GM21619 (cell line): ENCODE measurements at regions not wholly inside any gene's neighbourhood (a gene's known extent, or its start where the extent isn't known, plus 50 kb on each side); places are given as distances from the start of the nearest gene placed in this dataset.
"Not testable (repeated sequence)": the region's sequence is repeated elsewhere in the genome, so short reads cannot be mapped to it uniquely, and the experiment has no call there.

Source experiments
- ATAC-seq: cut with Tn5 transposase; IDR thresholded peaks from one replicate; pipeline ENCODE4 v1.9.1; 2021; ENCODE audit not compliant: unreplicated experiment

DNA sequence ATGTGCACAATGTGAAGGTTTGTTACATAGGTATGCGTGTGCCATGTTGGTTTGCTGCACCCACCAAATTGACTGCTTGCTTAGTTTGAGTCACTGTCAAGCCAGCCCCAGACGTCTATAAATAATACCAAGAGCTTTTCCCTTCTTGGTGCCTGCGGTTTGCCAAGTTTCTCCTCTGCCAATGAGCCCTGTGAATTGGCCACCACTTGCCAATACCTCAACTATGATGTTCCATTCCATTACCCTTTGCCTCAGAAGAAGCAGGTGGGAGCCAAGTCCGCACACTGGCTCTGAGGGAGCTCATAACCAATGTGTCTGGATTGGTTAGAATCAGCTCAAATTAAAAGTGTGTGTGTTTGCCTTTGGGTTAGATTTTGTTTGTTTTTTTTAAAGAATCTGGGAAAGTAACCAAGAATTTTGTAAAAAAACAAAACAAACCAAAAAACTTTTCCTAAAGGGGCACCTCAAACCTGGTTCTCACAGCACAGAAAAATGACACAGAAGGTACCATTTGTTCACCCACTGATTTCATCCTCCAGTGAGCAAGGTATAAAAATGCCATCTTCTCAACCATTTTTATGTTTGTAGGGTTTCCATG, 209.3 kb upstream of the PRNP start:
- no peak for ATAC-seq

DNA sequence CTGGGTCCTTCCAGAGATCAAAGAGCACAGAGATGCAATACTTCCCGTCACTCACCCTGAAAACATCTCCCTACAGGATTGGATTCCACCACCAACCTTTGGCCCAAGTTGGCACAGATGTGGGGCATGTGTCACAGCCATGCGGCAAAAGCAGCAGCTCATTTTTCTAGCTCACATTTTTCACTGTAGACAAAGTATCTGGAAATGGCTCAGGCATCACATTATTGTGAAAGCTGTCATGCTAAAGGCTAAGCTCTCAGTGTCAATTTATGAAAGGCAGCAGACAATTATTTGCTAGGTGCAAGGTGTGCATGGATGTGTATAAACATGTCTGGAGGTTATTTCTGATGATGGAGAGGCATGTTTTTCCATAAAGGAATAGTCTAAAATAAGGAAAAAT, 213.3 kb upstream of the PRNP start:
- ATAC-seq, result no peak

DNA sequence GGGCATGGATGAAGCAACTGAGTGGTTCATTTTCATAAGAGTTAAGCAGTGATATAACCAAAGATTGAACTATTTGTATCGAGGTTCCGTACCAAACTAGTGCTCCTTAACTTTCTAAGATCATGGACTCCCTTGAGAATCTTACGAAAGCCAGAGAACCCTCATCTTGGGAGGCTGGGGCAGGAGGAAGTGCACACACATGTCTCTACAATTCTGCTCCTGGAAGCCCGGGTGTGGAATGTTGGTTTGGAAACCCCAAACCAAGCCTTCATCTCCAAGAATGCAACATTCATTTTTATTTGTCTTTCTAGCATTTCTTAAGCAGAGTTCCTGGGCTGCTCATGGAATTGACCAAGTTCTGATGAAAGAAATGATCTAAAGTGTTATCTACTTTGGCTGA, 215.0 kb upstream of the PRNP start:
- no peak for ATAC-seq

DNA sequence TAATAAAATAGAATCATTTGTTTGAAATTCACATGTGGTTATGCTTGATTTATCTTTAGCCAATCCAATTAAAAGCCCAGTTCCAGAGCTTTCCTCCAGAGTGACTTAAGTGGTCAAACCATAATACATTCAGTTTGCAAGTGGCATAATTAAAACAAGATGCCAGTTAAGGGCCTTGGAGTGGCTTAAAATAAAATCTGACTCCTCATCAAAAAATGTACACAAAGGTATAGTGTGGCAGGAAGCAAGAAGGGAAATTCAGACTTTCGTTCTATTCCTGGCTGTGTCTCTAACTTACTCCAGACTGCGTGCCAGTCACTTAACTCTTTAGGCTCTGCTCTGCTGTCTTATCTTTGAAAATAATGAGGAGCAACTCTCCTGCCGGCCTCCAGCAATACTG, 215.9 kb upstream of the PRNP start:
- no peak for ATAC-seq

DNA sequence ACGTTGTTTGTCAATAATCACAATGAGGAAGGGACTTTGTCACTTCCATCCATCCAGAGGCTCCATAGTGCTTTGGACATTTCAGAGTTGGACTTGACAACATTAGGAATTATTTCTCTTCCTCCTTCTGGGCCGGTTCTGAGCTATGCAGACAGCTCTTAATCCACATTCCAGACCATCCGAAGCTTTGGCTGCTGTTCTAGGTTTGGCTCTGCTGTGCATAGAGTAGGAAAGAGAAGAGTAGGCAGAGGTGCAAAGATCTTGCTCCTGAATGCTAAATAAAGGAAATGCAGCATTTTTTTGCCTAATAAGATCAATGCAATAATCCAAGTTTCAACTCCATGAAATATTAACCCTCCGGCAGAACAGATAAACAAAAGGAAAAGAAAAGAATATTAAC, 216.3 kb upstream of the PRNP start:
- ATAC-seq, result no peak

DNA sequence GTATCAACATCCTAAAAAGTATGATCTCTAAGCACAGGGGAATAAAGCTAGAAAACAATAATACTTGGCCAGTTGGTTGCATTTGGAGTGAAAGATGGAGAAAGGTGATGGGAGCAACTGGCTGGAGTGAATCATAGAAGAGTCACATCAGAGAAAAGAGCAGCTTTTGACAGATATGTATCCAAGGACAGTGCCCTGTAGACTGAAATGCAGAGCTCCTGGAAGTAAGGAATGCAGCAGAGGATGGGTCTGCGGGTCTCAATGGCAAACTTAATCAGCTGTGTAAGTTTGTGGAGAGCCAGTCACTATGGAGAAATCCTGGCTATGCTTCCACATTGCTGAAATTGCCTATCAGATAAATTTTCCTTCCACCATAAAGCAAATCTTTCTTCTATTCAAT, 218.1 kb upstream of the PRNP start:
- ATAC-seq, result no peak

DNA sequence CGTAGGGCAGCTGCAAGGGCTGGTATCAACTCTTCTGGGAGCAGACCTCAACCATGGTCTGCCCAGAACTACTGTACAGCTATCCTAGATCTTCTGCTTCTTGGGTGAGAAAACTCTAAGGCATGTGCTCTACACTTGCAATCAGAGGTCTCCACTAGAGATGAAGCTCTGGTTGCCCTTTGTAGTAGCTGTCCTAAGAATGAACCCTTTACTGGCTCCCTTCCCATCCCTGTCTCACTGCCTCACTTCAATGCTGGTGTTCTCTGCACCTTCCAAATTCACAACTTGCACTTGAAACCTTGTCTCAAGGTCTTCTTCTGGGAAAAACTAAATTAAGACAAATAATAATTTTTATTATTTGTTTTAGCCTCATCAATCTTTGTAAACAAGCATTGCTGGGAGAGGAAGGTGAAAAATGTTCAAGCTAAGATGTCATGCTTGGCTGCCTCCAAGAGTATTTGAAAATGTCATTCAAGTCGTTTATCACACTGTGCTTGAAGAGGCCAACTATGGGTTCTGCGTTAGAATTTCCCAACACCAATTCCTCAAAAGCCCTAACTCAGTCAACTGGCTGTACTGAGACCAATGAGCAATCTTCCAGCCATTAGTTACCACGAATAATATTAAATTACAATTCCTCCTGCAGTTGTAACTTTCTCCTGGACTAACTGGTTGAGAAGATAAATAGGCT, 216.9 kb upstream of the ADRA1D start:
- ATAC-seq, result no peak

DNA sequence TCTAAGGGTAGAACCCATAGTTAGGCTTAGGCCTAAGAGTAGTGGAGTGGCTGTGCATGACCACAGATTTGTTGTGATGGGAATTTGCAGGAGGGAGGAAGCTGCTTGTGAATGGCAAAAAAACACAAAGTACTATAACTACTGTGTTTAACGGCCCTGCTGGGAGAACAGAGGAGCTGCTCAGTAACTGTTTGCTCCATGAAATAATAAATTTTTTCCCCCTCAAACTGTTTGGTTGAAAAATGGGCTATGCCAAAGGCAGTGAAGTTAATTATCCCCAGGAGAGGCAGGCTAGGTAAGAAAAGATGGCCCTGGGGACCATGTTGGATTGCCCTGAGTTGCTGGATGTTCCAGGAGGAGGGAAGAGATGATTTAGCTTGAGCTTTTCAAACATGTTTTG, 216.1 kb upstream of the ADRA1D start:
- no peak for ATAC-seq

DNA sequence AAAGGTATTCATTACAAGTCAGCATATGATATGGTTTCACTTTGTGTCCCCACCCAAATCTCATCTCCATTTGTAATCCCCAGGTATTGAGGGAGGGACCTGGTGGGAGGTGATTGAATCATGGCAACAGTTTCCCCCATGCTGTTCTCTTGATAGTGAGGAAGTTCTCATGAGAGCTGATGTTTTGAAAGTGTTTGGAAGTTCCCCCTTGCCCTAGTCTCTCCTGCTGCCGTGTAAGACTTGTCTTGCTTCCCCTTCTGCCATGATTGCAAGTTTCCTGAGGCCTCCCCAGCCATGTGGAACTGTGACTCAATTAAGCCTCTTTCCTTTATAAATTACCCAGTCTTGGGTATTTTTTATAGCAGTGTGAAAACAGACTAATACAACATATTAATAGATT, 213.7 kb upstream of the ADRA1D start:
- not testable (repeated sequence) for ATAC-seq

DNA sequence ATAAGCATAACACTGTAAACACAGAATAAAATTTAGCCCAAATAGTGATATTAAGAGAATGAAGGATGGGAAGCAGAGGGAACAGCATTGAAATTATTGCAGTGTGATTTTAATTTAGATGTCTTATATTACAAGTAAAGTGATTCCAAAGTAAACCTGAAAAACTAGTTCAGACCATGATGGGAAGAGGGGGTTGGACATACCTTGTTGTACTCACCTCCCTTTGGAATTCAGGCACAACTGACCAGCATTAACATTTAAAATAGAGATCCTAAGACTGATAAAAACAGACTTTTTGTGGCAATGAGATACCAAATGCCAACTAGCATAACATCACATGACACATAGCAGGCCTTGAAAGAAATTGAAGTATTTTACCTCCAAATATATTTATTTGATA, 210.0 kb upstream of the ADRA1D start:
- no peak for ATAC-seq

DNA sequence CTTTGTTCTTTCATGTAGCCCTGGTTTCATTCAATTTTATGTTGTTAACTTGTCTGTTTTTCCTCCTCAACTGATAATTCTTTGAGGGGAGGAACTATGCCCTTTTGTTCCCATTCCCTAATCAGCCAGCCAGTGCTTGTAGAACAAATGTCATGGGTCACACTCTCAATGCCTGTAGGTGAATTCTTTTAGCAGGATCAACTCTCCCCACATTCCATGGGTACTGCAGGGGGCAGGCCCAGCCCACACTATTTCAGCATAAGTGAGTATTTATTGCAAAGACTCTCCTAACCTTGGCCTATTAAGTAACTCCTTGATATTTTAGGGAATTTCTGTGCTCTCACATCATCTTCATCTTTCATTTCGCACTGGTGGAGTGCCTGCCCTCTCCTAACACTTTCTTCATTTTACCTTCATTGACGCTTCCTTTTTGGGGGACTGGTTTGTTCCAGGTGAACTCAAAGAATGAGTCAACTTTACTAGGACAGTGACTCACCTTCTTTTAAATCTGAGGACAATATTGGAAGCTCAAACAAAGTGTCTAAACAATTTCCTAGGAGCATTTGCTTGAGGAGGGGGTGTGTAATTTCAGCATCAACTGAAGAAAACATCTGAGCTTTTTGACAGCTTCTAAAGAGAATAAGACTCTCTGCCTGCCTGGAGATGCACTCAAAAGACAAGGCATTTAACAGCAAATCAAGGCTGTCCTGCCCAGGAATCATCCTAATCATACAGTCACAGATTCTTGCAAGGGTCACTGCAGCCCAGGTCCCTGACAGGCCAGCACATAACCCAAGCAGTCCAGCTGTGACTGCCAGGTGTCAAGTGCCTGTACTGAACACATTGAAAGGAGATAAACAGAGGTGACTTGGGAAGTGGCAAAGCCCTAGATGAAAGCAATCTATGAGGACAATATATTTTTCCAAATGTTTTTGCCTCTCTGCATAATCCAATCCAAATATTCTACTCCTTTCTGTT, 208.8 kb upstream of the ADRA1D start:
- ATAC-seq, result no peak

DNA sequence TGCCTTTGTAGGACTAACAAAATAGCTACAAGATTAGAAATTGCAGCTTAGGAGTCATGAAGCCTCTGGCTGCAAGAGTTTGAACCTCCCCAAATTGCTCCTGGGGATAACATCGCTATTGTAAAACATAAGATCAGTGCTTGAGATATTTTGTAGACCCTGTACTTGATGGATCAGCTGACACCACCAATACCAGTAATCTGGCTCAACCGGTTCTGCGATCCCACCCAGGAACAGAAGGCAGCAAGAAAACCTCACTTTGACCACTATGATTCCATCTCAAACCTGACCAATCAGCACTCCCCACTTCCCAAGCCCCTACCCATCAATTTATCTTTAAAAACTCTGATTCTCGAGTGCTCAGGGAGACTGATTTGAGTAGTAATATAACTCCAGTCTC, 206.9 kb upstream of the ADRA1D start:
- ATAC-seq, result no peak

DNA sequence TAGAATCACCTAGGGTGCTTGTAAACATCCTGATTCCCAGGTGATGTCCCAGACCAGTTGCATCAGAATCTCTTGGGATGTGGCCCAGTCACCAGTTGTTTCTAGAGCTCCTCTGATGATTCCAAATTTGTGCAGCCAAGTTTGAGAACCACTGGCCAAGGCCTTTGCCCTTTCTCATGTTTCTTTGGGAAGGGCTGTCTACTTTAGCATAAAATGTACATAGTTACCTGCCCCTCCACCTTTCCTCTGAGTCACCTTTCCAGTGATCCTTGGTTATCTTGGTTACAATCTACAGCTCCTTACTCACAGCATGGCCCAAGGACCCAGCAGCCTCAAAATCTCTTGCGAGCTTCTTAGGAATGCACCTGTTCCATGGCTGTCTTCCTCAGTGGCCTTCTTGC, 206.2 kb upstream of the ADRA1D start:
- no peak for ATAC-seq

DNA sequence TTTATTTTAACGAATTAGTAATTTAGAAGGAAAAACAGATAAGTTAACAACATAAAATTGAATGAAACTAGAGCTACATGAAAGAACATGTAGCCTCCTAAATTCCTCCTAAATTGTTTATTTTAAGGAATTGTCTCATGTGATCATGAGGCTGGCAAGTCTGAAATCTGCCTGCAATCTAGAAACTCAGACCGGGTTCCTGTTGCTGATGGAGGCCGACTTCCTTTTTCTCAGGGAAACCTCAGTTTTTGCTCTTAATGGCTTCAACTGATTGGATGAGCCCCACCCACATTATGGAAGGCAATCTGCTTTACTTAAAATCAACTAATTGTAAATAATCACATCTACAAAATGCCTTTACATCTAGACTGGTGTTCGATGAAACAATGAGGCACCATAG, 205.0 kb upstream of the ADRA1D start:
- no peak for ATAC-seq

DNA sequence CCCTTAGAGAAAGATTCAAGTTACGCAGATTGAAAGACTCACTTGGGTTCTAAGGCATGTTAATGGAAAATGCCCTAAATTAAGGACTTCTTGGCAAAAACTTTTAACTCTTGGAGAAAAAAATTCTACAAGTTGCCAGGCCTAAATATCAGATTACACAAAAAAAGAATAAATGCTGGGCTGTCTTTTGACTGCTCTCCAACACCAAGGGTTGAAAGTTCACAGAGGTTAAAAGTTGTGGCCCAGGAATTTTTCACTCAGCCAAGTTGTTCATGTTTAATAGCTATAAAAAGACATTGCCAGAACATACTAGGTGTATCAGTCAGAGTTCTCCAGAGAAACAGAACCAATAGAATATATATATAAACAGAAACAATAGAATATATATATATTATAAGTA, 204.3 kb upstream of the ADRA1D start:
- no peak for ATAC-seq

DNA sequence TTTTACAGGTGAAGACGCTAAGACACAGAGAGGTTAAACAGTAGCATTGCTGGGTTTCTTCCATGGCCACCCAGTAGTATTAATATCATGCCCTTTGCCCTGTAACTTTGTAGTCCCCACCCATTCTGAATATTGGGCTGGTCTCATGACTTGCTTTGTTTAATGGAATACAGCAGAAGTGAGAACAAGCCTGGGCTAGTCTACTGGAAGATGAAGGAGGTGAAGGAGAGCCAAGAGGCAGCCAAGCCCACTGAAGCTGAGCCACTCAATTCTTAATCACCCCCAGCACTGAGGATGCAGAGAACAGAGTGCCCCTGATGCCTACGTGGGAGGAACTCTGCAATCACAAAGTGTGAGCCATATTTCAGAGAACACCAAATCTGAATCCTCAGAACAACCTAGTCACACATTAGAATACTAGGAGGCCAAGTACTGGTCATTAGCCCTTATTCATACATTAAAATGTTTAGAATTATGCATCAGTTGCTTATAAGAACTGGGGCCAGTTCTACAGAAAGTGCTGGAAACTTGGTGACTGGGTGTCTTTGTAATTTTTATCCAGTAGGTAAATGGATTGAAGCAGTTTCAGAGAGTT, 202.5 kb upstream of the ADRA1D start:
- no peak for ATAC-seq

DNA sequence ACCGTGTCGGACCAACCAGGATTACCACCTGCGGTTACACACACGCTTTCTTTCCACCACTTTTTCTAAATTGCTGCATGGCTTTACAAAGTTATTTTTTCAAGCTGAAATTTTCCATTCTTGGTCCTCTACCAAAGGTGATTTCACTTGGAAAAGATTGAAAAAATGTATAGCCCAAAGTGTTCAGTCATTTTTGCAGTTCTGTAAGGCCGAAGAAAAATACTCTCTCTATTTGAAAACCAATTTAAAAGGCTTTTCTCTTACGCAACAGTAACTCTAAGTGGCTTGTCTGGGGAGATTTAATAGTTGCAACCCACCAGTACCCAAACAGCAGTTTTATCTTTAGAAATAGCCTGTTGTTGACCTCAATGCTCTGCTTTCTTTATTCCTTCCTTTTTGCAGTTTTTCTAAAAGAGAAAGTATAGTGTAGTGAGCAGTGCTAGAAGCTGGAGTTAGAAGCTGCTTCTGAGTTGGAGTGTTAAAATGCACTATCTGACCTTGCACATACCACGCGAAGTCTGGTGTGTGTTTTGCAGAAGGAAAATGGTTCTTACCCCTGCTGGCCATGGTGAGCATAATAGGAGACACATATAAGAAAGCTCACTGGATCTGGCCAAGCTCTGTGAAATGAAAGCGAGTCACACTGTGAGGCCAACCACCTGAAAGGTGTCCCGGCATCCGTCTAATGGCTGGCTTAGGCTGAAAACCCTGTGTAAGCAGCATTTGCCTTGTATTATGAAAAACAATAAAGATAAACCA, 201.0 kb upstream of the ADRA1D start:
- ATAC-seq, result no peak

DNA sequence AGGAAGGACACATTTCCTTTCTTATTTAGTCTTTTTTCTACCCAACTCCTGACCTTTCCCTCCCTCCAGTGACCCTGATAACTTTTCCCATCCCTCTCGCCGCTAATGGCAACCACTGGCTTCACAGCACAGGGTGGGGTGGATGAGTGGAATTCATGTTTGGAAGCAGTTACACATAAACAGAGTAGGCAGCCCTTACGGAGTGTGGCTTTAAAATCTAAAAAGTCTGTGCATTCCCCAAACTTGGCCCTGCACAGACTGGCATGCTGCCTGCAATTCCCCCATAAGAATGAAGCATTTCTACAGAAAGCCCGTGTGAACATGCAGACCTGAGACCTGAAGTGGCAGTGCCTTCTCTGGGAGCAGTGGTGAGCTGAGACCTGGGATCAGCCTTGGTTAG, 196.7 kb upstream of the ADRA1D start:
- no peak for ATAC-seq

DNA sequence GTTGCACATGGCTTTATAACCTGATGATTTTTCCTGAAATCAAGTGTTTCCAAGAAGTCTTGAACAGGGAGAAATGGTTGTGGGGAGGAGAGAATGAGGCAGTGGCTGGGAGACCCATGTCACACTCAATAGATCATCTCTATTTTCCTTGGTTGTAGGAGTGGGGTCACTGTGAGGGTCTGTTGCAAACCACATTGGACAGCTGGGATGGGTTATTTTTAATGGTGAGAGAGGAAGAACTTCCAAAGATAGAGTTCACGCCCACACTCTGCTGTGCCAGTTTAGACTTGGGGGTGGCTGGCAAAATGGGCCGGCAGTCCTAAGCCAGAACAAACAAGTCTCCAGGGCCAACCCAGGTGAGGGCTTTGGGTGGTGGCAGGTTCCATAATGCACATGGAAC, 196.2 kb upstream of the ADRA1D start:
- ATAC-seq, result no peak

DNA sequence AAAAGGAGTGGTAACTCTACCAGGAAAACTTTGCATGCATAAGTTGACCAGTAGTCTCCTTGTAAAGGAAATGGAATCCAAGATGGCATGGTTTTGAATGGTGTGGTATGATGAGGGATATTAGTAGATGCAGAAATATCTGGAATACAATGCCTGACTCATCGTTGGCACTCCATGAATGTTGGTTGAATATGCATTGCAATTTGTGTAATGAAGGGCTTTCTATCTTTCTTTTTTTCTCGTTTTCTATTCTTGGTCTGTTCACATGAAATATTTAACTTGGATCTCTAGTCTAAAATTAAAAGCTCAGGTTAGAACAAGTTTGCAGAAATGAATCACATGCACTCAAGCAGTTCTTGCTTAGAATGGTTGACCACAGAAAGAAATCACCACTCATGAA, 195.3 kb upstream of the ADRA1D start:
- no peak for ATAC-seq

DNA sequence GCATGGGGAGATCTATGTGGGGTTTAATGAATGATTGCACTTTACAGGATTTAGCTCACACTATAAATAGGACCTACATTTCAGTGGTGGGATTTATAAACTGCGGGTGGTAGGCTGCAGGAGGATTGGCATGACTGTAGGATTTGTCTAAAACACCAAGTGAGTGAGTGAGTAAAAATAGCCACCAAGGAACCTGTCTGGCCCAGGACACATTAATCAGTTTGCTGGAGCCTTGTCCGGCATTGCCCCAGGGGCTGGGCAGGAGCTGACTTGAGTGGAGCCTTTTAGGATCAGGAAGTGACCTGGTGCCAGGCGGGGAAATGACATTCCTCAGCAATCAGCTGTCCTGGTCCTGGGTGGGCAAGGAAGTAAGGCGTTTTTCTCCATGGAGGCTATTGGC, 193.9 kb upstream of the ADRA1D start:
- ATAC-seq, result no peak
